Activated CD4-positive, alpha-beta T cell treated with anti-CD3 and anti-CD28 coated beads for 4 hours (primary cell): ENCODE measurements at regions not wholly inside any gene's neighbourhood (a gene's known extent, or its start where the extent isn't known, plus 50 kb on each side); places are given as distances from the start of the nearest gene placed in this dataset.
"Not testable (repeated sequence)": the region's sequence is repeated elsewhere in the genome, so short reads cannot be mapped to it uniquely, and the experiment has no call there.

Experiments used
- DNase-seq, 2 donors: peaks; one replicate each; pipeline ENCODE4 v3.0.0-alpha.2; 2020

- no peak for DNase-seq
Observed at GRCh38 chr7:131957338-131958020, 401.1 kb upstream of the PODXL start.

- DNase-seq: no peak
Observed at GRCh38 chr7:131956864-131957263, 400.4 kb upstream of the PODXL start.

GRCh38 chr7:131955679-131956078 lies 399.3 kb upstream of the PODXL start:
- no peak for DNase-seq

GRCh38 chr7:131953184-131953583 lies 396.8 kb upstream of the PODXL start:
- DNase-seq: no peak

- no peak for DNase-seq
Observed at GRCh38 chr7:131952365-131952764, 395.9 kb upstream of the PODXL start.

GRCh38 chr7:131950758-131951157 lies 394.3 kb upstream of the PODXL start:
- DNase-seq: no peak

GRCh38 chr7:131949659-131950058 lies 393.2 kb upstream of the PODXL start:
- no peak for DNase-seq

- DNase-seq: no peak
Observed at GRCh38 chr7:131948434-131949053, 392.1 kb upstream of the PODXL start.

GRCh38 chr7:131947661-131948060 lies 391.2 kb upstream of the PODXL start:
- DNase-seq: no peak

GRCh38 chr7:131945957-131946544 lies 389.6 kb upstream of the PODXL start:
- no peak for DNase-seq

GRCh38 chr7:131945313-131945911 lies 389.0 kb upstream of the PODXL start:
- no peak for DNase-seq

- DNase-seq: no peak
Observed at GRCh38 chr7:131944556-131945069, 388.2 kb upstream of the PODXL start.

- no peak for DNase-seq
Observed at GRCh38 chr7:131943646-131944045, 387.2 kb upstream of the PODXL start.

GRCh38 chr7:131943211-131943610 lies 386.8 kb upstream of the PODXL start:
- DNase-seq: no peak

- no peak for DNase-seq
Observed at GRCh38 chr7:131942287-131943150, 386.1 kb upstream of the PODXL start.

GRCh38 chr7:131941291-131941690 lies 384.9 kb upstream of the PODXL start:
- no peak for DNase-seq

- DNase-seq: no peak
Observed at GRCh38 chr7:131940621-131941165, 384.3 kb upstream of the PODXL start.

GRCh38 chr7:131938788-131939187 lies 382.4 kb upstream of the PODXL start:
- DNase-seq: not testable (repeated sequence)

- no peak for DNase-seq
Observed at GRCh38 chr7:131937868-131938267, 381.4 kb upstream of the PODXL start.

GRCh38 chr7:131935180-131935579 lies 378.8 kb upstream of the PODXL start:
- no peak for DNase-seq

- no peak for DNase-seq
Observed at GRCh38 chr7:131934452-131934851, 378.0 kb upstream of the PODXL start.

GRCh38 chr7:131933751-131934289 lies 377.4 kb upstream of the PODXL start:
- no peak for DNase-seq
